OCI-LY7 (cell line): ENCODE measurements at regions not wholly inside any gene's neighbourhood (a gene's known extent, or its start where the extent isn't known, plus 50 kb on each side); places are given as distances from the start of the nearest gene placed in this dataset.

Experiments
- EZH2phosphoT487 ChIP-seq: fragments of 200-600 bp; sonication (generic); IDR thresholded peaks from 2 replicates; pipeline ENCODE4 v1.6.1; 2018; ENCODE audit warnings: low read depth, borderline replicate concordance, mild to moderate bottlenecking, mixed run types, antibody characterized with exemption, low read length, moderate library complexity, mixed read lengths
- TF ChIP-seq, protein P1 (sequence below): fragments of 200-600 bp; sonication (generic); conservative IDR thresholded peaks from 2 replicates; pipeline ENCODE4 v1.5.1; 2014; ENCODE audit warnings: mild to moderate bottlenecking, antibody characterized with exemption, low read length, moderate library complexity, mixed read lengths

DNA sequence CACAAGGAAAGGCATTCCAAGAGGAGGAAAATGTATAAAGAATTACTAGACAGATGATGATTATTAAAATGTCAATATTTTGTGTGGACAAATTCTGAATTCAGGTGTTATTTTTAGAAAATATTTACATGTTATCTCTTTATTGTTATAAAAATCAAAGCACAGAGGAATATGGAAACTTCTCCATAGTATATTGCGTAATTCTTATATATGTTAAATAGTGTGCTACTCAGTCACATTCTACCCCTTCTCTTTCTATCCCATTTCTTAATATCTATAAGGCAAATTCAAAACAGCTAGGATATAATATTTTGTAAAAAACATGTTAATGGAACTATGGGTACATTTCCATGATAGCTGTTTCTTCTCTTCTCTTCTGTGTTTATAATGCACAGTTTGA lies 546.8 kb upstream of the FTMT start:
- TF ChIP-seq, protein P1, sequence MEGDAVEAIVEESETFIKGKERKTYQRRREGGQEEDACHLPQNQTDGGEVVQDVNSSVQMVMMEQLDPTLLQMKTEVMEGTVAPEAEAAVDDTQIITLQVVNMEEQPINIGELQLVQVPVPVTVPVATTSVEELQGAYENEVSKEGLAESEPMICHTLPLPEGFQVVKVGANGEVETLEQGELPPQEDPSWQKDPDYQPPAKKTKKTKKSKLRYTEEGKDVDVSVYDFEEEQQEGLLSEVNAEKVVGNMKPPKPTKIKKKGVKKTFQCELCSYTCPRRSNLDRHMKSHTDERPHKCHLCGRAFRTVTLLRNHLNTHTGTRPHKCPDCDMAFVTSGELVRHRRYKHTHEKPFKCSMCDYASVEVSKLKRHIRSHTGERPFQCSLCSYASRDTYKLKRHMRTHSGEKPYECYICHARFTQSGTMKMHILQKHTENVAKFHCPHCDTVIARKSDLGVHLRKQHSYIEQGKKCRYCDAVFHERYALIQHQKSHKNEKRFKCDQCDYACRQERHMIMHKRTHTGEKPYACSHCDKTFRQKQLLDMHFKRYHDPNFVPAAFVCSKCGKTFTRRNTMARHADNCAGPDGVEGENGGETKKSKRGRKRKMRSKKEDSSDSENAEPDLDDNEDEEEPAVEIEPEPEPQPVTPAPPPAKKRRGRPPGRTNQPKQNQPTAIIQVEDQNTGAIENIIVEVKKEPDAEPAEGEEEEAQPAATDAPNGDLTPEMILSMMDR: no peak
- TF ChIP-seq EZH2phosphoT487: no peak
